Panc1 (cell line): ENCODE measurements at regions not wholly inside any gene's neighbourhood (a gene's known extent, or its start where the extent isn't known, plus 50 kb on each side); places are given as distances from the start of the nearest gene placed in this dataset.

Experiments
- ATAC-seq: fragments of 200-7000 bp; cut with Tn5 transposase; 2 replicates; pipeline ENCODE4 v1.9.1; 2020; ENCODE audit warnings: mild to moderate bottlenecking, moderate library complexity
- BruUV-seq: library from RNA; stranded (reverse); fragments of 400-500 nt; replicated peaks from 2 replicates; lab custom pipeline; 2021; lab: Mats Ljungman, UMichigan
- CTCF ChIA-PET: fragments of 300-600 bp; sonication (Branson Sonifier 250); formaldehyde crosslinking; loops from one replicate; lab custom pipeline; 2022; ENCODE audit warnings: antibody characterized with exemption; lab: Charles Lee
- POLR2A ChIA-PET: fragments of 300-600 bp; sonication (Branson Sonifier 250); formaldehyde crosslinking; loops from one replicate; lab custom pipeline; 2022; ENCODE audit warnings: antibody characterized with exemption; lab: Charles Lee
- DNase-seq: peaks from one replicate; pipeline ENCODE4 v3.0.0-alpha.2; 2010; ENCODE audit warnings: low read depth, low spot score
- H3K27ac ChIP-seq: 2 replicates; pipeline ENCODE4 v1.5.1; 2011; ENCODE audit warnings: mild to moderate bottlenecking, low read length, inconsistent platforms
- H3K27me3 ChIP-seq: fragments of 200-500 bp; sonication (Bioruptor generic); 2 replicates; pipeline ENCODE4 v1.6.0; 2014; ENCODE audit warnings: low read length, inconsistent platforms; ENCODE audit not compliant: control insufficient read depth, insufficient read depth
- H3K36me3 ChIP-seq: fragments of 200-500 bp; sonication (Bioruptor generic); 2 replicates; pipeline ENCODE4 v1.5.1; 2014; ENCODE audit warnings: inconsistent platforms, mild to moderate bottlenecking, low read length, moderate library complexity; ENCODE audit not compliant: control insufficient read depth, insufficient read depth
- H3K4me1 ChIP-seq: 2 replicates; pipeline ENCODE4 v1.5.1; 2011; ENCODE audit warnings: inconsistent platforms, mild to moderate bottlenecking, low read length, moderate library complexity; ENCODE audit not compliant: control insufficient read depth, insufficient read depth
- H3K4me3 ChIP-seq, 2 experiments: 2 replicates each; pipeline ENCODE4 v1.5.1; 2011 to 2012; ENCODE audit warnings: low read depth in 2 of 2, low read length in 2 of 2, mild to moderate bottlenecking in 2 of 2, inconsistent platforms in 1 of 2, moderate library complexity in 1 of 2
- H3K9me3 ChIP-seq: fragments of 200-500 bp; sonication (Bioruptor generic); 2 replicates; pipeline ENCODE4 v1.5.1; 2014; ENCODE audit warnings: low read depth, mild to moderate bottlenecking, inconsistent platforms, low read length, moderate library complexity; ENCODE audit not compliant: control insufficient read depth, insufficient read depth
- POLR2AphosphoS5 ChIP-seq: IDR thresholded peaks from 2 replicates; pipeline ENCODE4 v1.6.1; 2012; ENCODE audit warnings: mild to moderate bottlenecking, low read depth, low read length, moderate library complexity
- SIN3A ChIP-seq: IDR thresholded peaks from 2 replicates; pipeline ENCODE4 v1.6.1; 2012; ENCODE audit warnings: low read depth, mild to moderate bottlenecking, low read length, moderate library complexity, borderline replicate concordance; ENCODE audit not compliant: insufficient read depth
- TCF7L2 ChIP-seq: IDR thresholded peaks from 2 replicates; pipeline ENCODE4 v1.6.1; 2011; ENCODE audit warnings: mild to moderate bottlenecking, low read depth, low read length, inconsistent platforms
- in situ Hi-C: cut with HindIII; loops from 2 replicates; pipeline ENCODE4 v1.10.0; 2016; ENCODE audit warnings: low sequenced_read_pairs, low pct_unique_long_range_greater_than_20kb
- intact Hi-C: fragments of 100-400 bp; cut with micrococcal nuclease; formaldehyde crosslinking; loops from one replicate; pipeline ENCODE4 v1.10.0; 2022; ENCODE audit not compliant: unreplicated experiment
- TF ChIP-seq, protein P1 (sequence below), 2 experiments: IDR thresholded peaks; 2 replicates each; pipeline ENCODE4 v1.6.1; 2011 to 2012; ENCODE audit warnings: low read depth in 2 of 2, control low read depth in 1 of 2, low read length in 1 of 2, mild to moderate bottlenecking in 1 of 2, moderate library complexity in 1 of 2; ENCODE audit not compliant: insufficient read depth in 1 of 2
- TF ChIP-seq, protein P2 (sequence below): fragments of 450-650 bp; IDR thresholded peaks from 2 replicates; pipeline ENCODE4 v1.5.1; 2017; ENCODE audit warnings: mild to moderate bottlenecking

DNA sequence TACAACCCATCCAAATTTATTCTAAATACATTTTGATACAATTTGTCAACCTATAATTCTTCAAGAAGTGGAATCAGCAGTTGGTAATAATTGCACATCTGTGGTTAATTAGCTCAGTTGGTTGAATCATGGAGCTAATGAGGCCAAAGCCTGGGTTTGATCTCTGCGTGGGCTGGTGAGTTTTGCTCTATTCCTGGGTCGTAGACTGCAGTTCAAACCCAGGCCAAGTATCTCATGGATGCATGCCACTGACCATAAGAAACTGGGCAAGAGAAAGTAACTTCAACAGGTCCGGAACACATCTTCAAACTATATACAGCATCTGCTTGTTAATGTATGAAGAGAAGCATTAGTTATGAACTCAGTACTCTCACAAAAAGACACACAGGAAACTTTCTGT lies 779.7 kb downstream of the USP25 start:
- Histone ChIP-seq H3K27ac (no peak overlapping the region), H3K4me3 (no peak overlapping the region), H3K4me1 (no peaks in the 10 kb centered on the region), H3K36me3 (no peaks in the 10 kb centered on the region), H3K9me3 (no peaks in the 10 kb centered on the region), H3K27me3 (no peaks in the 10 kb centered on the region)
- intact Hi-C loops = no loop called here
- CTCF ChIA-PET = no interaction called here
- ATAC-seq (no peak), DNase-seq (no peak)
- TF ChIP-seq TCF7L2 = no peak
- TF ChIP-seq, protein P1, sequence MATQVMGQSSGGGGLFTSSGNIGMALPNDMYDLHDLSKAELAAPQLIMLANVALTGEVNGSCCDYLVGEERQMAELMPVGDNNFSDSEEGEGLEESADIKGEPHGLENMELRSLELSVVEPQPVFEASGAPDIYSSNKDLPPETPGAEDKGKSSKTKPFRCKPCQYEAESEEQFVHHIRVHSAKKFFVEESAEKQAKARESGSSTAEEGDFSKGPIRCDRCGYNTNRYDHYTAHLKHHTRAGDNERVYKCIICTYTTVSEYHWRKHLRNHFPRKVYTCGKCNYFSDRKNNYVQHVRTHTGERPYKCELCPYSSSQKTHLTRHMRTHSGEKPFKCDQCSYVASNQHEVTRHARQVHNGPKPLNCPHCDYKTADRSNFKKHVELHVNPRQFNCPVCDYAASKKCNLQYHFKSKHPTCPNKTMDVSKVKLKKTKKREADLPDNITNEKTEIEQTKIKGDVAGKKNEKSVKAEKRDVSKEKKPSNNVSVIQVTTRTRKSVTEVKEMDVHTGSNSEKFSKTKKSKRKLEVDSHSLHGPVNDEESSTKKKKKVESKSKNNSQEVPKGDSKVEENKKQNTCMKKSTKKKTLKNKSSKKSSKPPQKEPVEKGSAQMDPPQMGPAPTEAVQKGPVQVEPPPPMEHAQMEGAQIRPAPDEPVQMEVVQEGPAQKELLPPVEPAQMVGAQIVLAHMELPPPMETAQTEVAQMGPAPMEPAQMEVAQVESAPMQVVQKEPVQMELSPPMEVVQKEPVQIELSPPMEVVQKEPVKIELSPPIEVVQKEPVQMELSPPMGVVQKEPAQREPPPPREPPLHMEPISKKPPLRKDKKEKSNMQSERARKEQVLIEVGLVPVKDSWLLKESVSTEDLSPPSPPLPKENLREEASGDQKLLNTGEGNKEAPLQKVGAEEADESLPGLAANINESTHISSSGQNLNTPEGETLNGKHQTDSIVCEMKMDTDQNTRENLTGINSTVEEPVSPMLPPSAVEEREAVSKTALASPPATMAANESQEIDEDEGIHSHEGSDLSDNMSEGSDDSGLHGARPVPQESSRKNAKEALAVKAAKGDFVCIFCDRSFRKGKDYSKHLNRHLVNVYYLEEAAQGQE (IDR thresholded peaks at IDR 0.05; ENCODE audit: insufficient read depth in 1 of 2, low read depth in 2 of 2, low read length in 1 of 2) = no peak
- TF ChIP-seq SIN3A = no peak
- TF ChIP-seq POLR2AphosphoS5 = no peak
- TF ChIP-seq, protein P2, sequence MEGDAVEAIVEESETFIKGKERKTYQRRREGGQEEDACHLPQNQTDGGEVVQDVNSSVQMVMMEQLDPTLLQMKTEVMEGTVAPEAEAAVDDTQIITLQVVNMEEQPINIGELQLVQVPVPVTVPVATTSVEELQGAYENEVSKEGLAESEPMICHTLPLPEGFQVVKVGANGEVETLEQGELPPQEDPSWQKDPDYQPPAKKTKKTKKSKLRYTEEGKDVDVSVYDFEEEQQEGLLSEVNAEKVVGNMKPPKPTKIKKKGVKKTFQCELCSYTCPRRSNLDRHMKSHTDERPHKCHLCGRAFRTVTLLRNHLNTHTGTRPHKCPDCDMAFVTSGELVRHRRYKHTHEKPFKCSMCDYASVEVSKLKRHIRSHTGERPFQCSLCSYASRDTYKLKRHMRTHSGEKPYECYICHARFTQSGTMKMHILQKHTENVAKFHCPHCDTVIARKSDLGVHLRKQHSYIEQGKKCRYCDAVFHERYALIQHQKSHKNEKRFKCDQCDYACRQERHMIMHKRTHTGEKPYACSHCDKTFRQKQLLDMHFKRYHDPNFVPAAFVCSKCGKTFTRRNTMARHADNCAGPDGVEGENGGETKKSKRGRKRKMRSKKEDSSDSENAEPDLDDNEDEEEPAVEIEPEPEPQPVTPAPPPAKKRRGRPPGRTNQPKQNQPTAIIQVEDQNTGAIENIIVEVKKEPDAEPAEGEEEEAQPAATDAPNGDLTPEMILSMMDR = no peak
- POLR2A ChIA-PET = no interaction called here
- BruUV-seq = no TSS peak
- in situ Hi-C loops = no loop called here

DNA sequence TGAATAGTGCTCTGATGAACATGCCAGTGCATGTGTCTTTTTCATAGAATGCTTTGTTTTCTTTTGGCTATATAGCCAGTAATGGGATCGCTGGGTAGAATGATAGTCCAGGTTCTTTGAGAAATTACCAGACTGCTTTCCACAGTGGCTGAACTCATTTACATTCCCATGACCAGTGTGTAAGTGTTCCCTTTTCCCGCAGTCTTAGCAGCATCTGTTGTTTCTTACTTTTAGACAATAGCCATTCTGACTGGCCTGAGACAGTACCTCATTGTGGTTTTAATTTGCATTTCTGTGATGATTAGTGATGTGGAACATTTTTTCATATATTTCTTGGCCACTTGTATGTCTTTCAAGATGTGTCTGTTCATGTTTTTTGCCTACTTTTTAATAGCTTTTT lies 784.5 kb downstream of the USP25 start:
- Histone ChIP-seq H3K4me1 (no peaks in the 10 kb centered on the region), H3K27ac (no peak overlapping the region), H3K36me3 (no peaks in the 10 kb centered on the region), H3K9me3 (no peaks in the 10 kb centered on the region), H3K27me3 (no peaks in the 10 kb centered on the region), H3K4me3 (no peak overlapping the region)
- in situ Hi-C loops = no loop called here
- intact Hi-C loops = no loop called here
- BruUV-seq = no TSS peak
- DNase-seq (no peak), ATAC-seq (no peak)
- TF ChIP-seq, protein P1 (IDR thresholded peaks at IDR 0.05; ENCODE audit: insufficient read depth in 1 of 2, low read depth in 2 of 2, low read length in 1 of 2) = no peak
- TF ChIP-seq, protein P2 = no peak
- no peak for TF ChIP-seq SIN3A
- no peak for TF ChIP-seq TCF7L2
- no peak for TF ChIP-seq POLR2AphosphoS5
- ChIA-PET CTCF (no interaction called here), POLR2A (no interaction called here)
